Stimulated activated CD4-positive, alpha-beta T cell treated with anti-CD3 and anti-CD28 coated beads, Interleukin-12 subunit alpha, Interleukin-12 subunit beta, amount 100 ng/mL, for 48 hours (primary cell): ENCODE measurements at regions not wholly inside any gene's neighbourhood (a gene's known extent, or its start where the extent isn't known, plus 50 kb on each side); places are given as distances from the start of the nearest gene placed in this dataset.

Experiments used
- DNase-seq, 3 donors: peaks; one replicate each; pipeline ENCODE4 v3.0.0-alpha.2; 2020; ENCODE audit warnings: low read depth in 2 of 3, low spot score in 1 of 3

- no peak for DNase-seq
Measured at GRCh38 chr5:2502970-2503594, 248.4 kb downstream of the IRX2 start.

- DNase-seq = no peak
Measured at GRCh38 chr5:2499917-2500316, 251.6 kb downstream of the IRX2 start.

- no peak for DNase-seq
Measured at GRCh38 chr5:2496891-2497290, 254.6 kb downstream of the IRX2 start.

GRCh38 chr5:2496126-2496525, 255.4 kb downstream of the IRX2 start:
- DNase-seq = no peak

- no peak for DNase-seq
Measured at GRCh38 chr5:2493356-2493755, 258.1 kb downstream of the IRX2 start.

GRCh38 chr5:2492476-2492875, 259.0 kb downstream of the IRX2 start:
- no peak for DNase-seq

- DNase-seq = no peak
Measured at GRCh38 chr5:2491846-2492245, 259.6 kb downstream of the IRX2 start.

GRCh38 chr5:2489306-2489705, 262.2 kb downstream of the IRX2 start:
- no peak for DNase-seq

GRCh38 chr5:2488593-2488992, 262.9 kb downstream of the IRX2 start:
- DNase-seq = no peak

- no peak for DNase-seq
Measured at GRCh38 chr5:2487152-2487763, 264.2 kb downstream of the IRX2 start.

- no peak for DNase-seq
Measured at GRCh38 chr5:2486373-2486772, 265.1 kb downstream of the IRX2 start.

GRCh38 chr5:2482778-2483177, 268.7 kb downstream of the IRX2 start:
- DNase-seq = no peak

GRCh38 chr5:2480871-2481270, 270.6 kb downstream of the IRX2 start:
- no peak for DNase-seq

GRCh38 chr5:2475902-2476301, 275.6 kb downstream of the IRX2 start:
- no peak for DNase-seq

- no peak for DNase-seq
Measured at GRCh38 chr5:2472670-2473069, 278.8 kb downstream of the IRX2 start.

- DNase-seq = no peak
Measured at GRCh38 chr5:2471152-2471879, 280.2 kb downstream of the IRX2 start.

- no peak for DNase-seq
Measured at GRCh38 chr5:2466966-2467365, 284.5 kb downstream of the IRX2 start.

GRCh38 chr5:2465383-2465782, 286.1 kb downstream of the IRX2 start:
- no peak for DNase-seq

GRCh38 chr5:2464141-2464540, 287.3 kb downstream of the IRX2 start:
- DNase-seq = no peak

GRCh38 chr5:2461701-2462691, 289.5 kb downstream of the IRX2 start:
- no peak for DNase-seq

- DNase-seq = no peak
Measured at GRCh38 chr5:2460098-2460497, 291.4 kb downstream of the IRX2 start.
